Esophagus muscularis mucosa (tissue), 4 donors: ENCODE measurements at regions not wholly inside any gene's neighbourhood (a gene's known extent, or its start where the extent isn't known, plus 50 kb on each side); places are given as distances from the start of the nearest gene placed in this dataset.

Experiments used
- CTCF ChIP-seq, 3 experiments: fragments of 200-600 bp in 2 of 3; fragments of 450-650 bp in 1 of 3; sonication (generic) in 2 of 3; IDR thresholded peaks; one replicate each; pipeline ENCODE4 v1.5.1; 2017 to 2019; ENCODE audit warnings: antibody characterized with exemption in 3 of 3, mild to moderate bottlenecking in 2 of 3, moderate library complexity in 1 of 3
- EP300 ChIP-seq: sonication (generic); formaldehyde crosslinking; IDR thresholded peaks from one replicate; pipeline ENCODE4 v1.6.1; 2017; ENCODE audit warnings: antibody characterized with exemption
- POLR2A ChIP-seq: fragments of 450-650 bp; IDR thresholded peaks from one replicate; pipeline ENCODE4 v1.6.1; 2017; ENCODE audit warnings: antibody characterized with exemption, moderate library complexity, mild to moderate bottlenecking, low read depth

GRCh38 chr12:86526060-86526595 is 269.9 kb upstream of the MGAT4C start:
- TF ChIP-seq CTCF (IDR thresholded peaks at IDR 0.05): no peak
- no peak for TF ChIP-seq POLR2A
- TF ChIP-seq EP300: no peak
